HL-60 (cell line): ENCODE measurements at regions not wholly inside any gene's neighbourhood (a gene's known extent, or its start where the extent isn't known, plus 50 kb on each side); places are given as distances from the start of the nearest gene placed in this dataset.

Experiments
- DNase-seq, 2 experiments: peaks; one replicate each; pipeline ENCODE4 v3.0.0-alpha.2; 2010 to 2020; ENCODE audit warnings: low read depth in 1 of 2, low spot score in 1 of 2
- H3K27ac ChIP-seq: fragments of 250-450 bp; sonication (Bioruptor Pico); replicated peaks from 2 replicates; pipeline ENCODE4 v1.5.1; 2020; ENCODE audit warnings: mild to moderate bottlenecking, moderate library complexity
- H3K27me3 ChIP-seq: fragments of 250-450 bp; sonication (Bioruptor Pico); 2 replicates; pipeline ENCODE4 v1.5.1; 2021; ENCODE audit warnings: mild to moderate bottlenecking, moderate library complexity; ENCODE audit not compliant: insufficient read depth, poor library complexity, severe bottlenecking
- H3K4me3 ChIP-seq: replicated peaks from 2 replicates; pipeline ENCODE4 v1.5.1; 2011; ENCODE audit warnings: mild to moderate bottlenecking, control low read depth, low read length; ENCODE audit not compliant: insufficient read depth
- GABPA ChIP-seq: IDR thresholded peaks from 2 replicates; pipeline ENCODE4 v1.6.1; 2012; ENCODE audit warnings: low read depth
- POLR2AphosphoS5 ChIP-seq: IDR thresholded peaks from 2 replicates; pipeline ENCODE4 v1.6.1; 2012; ENCODE audit warnings: low read depth
- SPI1 ChIP-seq: IDR thresholded peaks from 2 replicates; pipeline ENCODE4 v1.6.1; 2012; ENCODE audit warnings: low read depth, mild to moderate bottlenecking, borderline replicate concordance
- TF ChIP-seq, protein P1 (sequence below): IDR thresholded peaks from one replicate; pipeline ENCODE4 v1.5.1; 2011; ENCODE audit warnings: low read length, control low read depth, inconsistent platforms; ENCODE audit not compliant: insufficient read depth
- TF ChIP-seq, protein P2 (sequence below): IDR thresholded peaks from 2 replicates; pipeline ENCODE4 v1.6.1; 2012; ENCODE audit warnings: low read depth; ENCODE audit not compliant: insufficient replicate concordance

DNA sequence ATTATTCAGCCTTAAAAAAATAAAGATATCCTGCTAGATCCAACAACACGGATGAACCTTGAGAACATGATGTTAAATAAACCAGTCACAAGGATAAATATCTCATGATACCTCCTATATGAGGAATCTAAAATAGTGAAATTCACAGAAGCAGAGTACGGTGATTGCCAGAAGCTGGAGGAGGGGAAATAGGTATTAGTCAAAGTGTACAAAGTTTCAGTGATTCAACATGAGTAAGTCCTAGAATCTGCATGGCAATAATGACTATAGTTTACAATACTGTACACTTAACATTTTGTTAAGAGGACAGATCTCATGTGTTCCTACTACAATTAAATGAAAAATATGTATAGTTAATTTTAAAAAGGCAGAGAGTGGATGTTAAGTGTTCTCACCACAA is 206.6 kb upstream of the SLC10A2 start:
- Histone ChIP-seq H3K27me3 (no peaks in the 10 kb centered on the region), H3K27ac (no peak overlapping the region), H3K4me3 (no peak overlapping the region)
- DNase-seq: no peak
- TF ChIP-seq, protein P1, sequence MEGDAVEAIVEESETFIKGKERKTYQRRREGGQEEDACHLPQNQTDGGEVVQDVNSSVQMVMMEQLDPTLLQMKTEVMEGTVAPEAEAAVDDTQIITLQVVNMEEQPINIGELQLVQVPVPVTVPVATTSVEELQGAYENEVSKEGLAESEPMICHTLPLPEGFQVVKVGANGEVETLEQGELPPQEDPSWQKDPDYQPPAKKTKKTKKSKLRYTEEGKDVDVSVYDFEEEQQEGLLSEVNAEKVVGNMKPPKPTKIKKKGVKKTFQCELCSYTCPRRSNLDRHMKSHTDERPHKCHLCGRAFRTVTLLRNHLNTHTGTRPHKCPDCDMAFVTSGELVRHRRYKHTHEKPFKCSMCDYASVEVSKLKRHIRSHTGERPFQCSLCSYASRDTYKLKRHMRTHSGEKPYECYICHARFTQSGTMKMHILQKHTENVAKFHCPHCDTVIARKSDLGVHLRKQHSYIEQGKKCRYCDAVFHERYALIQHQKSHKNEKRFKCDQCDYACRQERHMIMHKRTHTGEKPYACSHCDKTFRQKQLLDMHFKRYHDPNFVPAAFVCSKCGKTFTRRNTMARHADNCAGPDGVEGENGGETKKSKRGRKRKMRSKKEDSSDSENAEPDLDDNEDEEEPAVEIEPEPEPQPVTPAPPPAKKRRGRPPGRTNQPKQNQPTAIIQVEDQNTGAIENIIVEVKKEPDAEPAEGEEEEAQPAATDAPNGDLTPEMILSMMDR: no peak
- TF ChIP-seq, protein P2, sequence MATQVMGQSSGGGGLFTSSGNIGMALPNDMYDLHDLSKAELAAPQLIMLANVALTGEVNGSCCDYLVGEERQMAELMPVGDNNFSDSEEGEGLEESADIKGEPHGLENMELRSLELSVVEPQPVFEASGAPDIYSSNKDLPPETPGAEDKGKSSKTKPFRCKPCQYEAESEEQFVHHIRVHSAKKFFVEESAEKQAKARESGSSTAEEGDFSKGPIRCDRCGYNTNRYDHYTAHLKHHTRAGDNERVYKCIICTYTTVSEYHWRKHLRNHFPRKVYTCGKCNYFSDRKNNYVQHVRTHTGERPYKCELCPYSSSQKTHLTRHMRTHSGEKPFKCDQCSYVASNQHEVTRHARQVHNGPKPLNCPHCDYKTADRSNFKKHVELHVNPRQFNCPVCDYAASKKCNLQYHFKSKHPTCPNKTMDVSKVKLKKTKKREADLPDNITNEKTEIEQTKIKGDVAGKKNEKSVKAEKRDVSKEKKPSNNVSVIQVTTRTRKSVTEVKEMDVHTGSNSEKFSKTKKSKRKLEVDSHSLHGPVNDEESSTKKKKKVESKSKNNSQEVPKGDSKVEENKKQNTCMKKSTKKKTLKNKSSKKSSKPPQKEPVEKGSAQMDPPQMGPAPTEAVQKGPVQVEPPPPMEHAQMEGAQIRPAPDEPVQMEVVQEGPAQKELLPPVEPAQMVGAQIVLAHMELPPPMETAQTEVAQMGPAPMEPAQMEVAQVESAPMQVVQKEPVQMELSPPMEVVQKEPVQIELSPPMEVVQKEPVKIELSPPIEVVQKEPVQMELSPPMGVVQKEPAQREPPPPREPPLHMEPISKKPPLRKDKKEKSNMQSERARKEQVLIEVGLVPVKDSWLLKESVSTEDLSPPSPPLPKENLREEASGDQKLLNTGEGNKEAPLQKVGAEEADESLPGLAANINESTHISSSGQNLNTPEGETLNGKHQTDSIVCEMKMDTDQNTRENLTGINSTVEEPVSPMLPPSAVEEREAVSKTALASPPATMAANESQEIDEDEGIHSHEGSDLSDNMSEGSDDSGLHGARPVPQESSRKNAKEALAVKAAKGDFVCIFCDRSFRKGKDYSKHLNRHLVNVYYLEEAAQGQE: no peak
- no peak for TF ChIP-seq POLR2AphosphoS5

DNA sequence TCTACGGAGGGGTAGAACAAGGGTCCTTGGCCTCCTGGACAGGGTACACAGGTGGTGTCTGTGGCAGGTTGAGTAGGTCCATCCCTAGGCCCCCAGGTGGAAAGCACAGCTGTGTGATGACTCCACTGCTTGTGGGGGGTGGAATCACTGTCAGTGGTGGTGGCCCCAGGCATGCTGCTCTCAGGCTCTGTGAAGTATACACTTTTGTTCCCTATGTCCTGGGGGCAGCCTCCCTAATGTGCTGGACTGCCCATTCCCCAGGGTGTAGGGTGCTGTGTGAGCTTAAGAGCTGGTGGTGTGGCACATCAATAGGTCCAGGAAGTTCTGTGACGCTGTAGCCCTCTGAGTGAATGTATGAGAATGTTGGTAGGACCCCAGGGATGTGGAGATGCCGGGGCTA is 197.2 kb upstream of the SLC10A2 start:
- no peak for TF ChIP-seq GABPA
- TF ChIP-seq SPI1: no peak
- TF ChIP-seq, protein P1: no peak
- TF ChIP-seq, protein P2: no peak
- no peak for TF ChIP-seq POLR2AphosphoS5
- Histone ChIP-seq H3K27me3 (no peaks in the 10 kb centered on the region), H3K27ac (no peak overlapping the region), H3K4me3 (no peak overlapping the region)
- DNase-seq: no peak

DNA sequence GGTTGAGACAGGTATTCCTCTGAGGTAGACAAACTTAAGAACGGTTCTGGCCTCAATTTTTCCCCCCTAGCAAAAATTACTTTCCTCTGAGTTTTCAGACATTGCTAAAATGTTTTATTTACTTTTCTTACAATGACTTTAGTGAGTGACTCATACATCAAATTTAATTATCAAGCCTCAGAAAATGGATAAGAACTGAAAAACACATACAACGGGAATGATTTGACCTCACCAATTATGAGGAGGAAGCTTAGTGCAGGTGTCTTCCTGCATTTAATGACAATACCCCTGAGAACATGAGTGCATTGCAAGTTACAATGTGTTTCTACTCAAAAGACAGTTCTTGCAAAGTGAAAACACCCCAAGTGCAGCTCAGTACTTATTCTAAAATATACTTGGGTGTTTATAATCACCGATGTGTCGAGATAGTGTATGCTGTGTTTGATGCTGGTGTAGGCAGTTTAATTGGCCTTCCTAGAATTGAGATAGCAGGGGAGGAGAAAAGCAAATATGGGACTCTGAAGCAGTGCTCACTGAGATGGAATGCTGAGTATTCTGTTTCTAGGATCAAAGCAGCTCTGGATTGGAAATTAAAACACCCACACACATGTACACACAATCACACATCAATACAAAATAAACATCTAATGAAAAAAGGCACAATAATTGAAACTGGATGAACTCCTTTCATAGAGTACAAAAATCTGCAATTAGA is 189.5 kb upstream of the SLC10A2 start:
- Histone ChIP-seq H3K27ac (no peak overlapping the region), H3K27me3 (no peaks in the 10 kb centered on the region), H3K4me3 (no peak overlapping the region)
- no peak for DNase-seq
- TF ChIP-seq, protein P2: no peak
- TF ChIP-seq SPI1: no peak
- no peak for TF ChIP-seq POLR2AphosphoS5
- TF ChIP-seq, protein P1: no peak
- no peak for TF ChIP-seq GABPA
